Fibroblast of lung (primary cell): ENCODE measurements at regions not wholly inside any gene's neighbourhood (a gene's known extent, or its start where the extent isn't known, plus 50 kb on each side); places are given as distances from the start of the nearest gene placed in this dataset.

Experiments
- DNase-seq, 2 donors: peaks; one replicate each; pipeline versions ENCODE4 v3.0.0 to v3.0.0-alpha.2; 2010; ENCODE audit warnings: low read depth in 2 of 2
- H2AFZ ChIP-seq: 2 replicates; pipeline ENCODE4 v1.5.1; 2012; ENCODE audit warnings: low read length, control low read depth, inconsistent platforms
- H3K27ac ChIP-seq: 2 replicates; pipeline ENCODE4 v1.5.1; 2011; ENCODE audit warnings: low read length, control low read depth; ENCODE audit not compliant: insufficient read depth
- H3K27me3 ChIP-seq: 2 replicates; pipeline ENCODE4 v1.5.1; 2011; ENCODE audit warnings: mild to moderate bottlenecking, low read length; ENCODE audit not compliant: control insufficient read depth, insufficient read depth
- H3K36me3 ChIP-seq: 2 replicates; pipeline ENCODE4 v1.5.1; 2011; ENCODE audit warnings: low read length; ENCODE audit not compliant: control insufficient read depth, insufficient read depth
- H3K4me1 ChIP-seq: 2 replicates; pipeline ENCODE4 v1.5.1; 2011; ENCODE audit warnings: low read length; ENCODE audit not compliant: control insufficient read depth, insufficient read depth; ENCODE audit errors: extremely low read depth
- H3K4me2 ChIP-seq: 2 replicates; pipeline ENCODE4 v1.5.1; 2011; ENCODE audit warnings: low read length, control low read depth; ENCODE audit not compliant: insufficient read depth; ENCODE audit errors: extremely low read depth
- H3K4me3 ChIP-seq, 4 experiments: fragments of 200-600 bp in 1 of 4; sonication (generic) in 1 of 4; replicated peaks in 1 of 4; 2 replicates each; pipeline ENCODE4 v1.5.1; 2011 to 2016; ENCODE audit warnings: low read length in 4 of 4, low read depth in 3 of 4, mild to moderate bottlenecking in 3 of 4, control low read depth in 2 of 4, inconsistent platforms in 1 of 4, mixed read lengths in 1 of 4; ENCODE audit not compliant: insufficient read depth in 1 of 4; ENCODE audit errors: control extremely low read depth in 1 of 4
- H3K79me2 ChIP-seq: 2 replicates; pipeline ENCODE4 v1.5.1; 2012; ENCODE audit warnings: mild to moderate bottlenecking, low read length, inconsistent platforms; ENCODE audit not compliant: control insufficient read depth, insufficient read depth
- H3K9ac ChIP-seq: 2 replicates; pipeline ENCODE4 v1.5.1; 2011; ENCODE audit warnings: mild to moderate bottlenecking, low read length, control low read depth; ENCODE audit not compliant: insufficient read depth
- H3K9me3 ChIP-seq: 2 replicates; pipeline ENCODE4 v1.5.1; 2012; ENCODE audit warnings: low read depth, low read length; ENCODE audit not compliant: control insufficient read depth, insufficient read depth
- H4K20me1 ChIP-seq: 2 replicates; pipeline ENCODE4 v1.5.1; 2011; ENCODE audit warnings: low read length; ENCODE audit not compliant: control insufficient read depth, insufficient read depth; ENCODE audit errors: extremely low read depth
- EZH2 ChIP-seq: IDR thresholded peaks from 2 replicates; pipeline ENCODE4 v1.5.1; 2012; ENCODE audit warnings: low read length, control low read depth, mild to moderate bottlenecking; ENCODE audit errors: missing control alignments
- TF ChIP-seq, protein P1 (sequence below), 2 donors: IDR thresholded peaks in 1 of 2; conservative IDR thresholded peaks in 1 of 2; 1 replicate in 1 of 2; 2 replicates in 1 of 2; pipeline ENCODE4 v1.5.1; 2011 to 2012; ENCODE audit warnings: low read length in 2 of 2, control low read depth in 1 of 2, inconsistent platforms in 1 of 2, low read depth in 1 of 2, mild to moderate bottlenecking in 1 of 2

DNA sequence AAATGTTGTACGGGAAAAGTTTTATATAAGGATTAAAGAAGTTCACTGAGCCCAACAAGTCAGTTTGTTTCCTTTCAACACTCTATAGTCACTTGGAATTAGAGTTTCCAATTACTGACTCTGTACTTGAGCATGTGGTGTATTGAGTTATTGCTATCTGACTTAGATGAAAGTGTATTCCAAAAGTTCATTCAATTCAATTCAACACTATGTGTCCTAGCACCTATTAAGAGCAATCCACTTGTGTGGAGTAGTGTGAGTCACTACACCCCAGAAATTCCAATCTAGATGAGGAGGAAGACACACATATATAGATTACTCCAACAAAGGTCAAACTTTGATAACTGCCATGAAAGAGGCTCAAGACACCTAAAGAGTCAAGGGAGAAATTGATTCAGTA, 98.2 kb upstream of the SLCO6A1 start:
- H3K27ac ChIP-seq, result no peak overlapping the region
- DNase-seq, result peak in 1 of 2 donors; percentile 17

DNA sequence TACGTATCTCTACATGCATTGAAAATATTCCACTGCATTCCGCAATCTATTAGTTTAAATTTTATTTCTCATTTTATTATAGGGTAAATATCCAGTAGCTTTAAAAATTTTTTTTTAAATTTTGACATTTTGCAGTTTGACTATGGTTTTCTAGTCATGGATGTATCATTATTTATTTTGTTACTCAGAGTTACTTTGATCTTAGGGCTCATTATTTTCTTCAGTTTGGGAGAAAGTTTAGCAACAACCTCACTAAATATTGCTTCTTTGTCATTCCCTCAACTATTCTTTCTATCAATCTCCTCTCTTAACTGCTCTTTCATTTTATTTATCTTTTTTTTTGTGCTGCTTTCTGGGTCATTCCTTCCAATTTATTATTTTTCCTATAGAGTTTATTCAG, 100.5 kb upstream of the SLCO6A1 start:
- H4K20me1 ChIP-seq, result no peaks in the 10 kb centered on the region
- no peaks in the 10 kb centered on the region for H3K4me1 ChIP-seq
- no peak overlapping the region for H3K9ac ChIP-seq
- no peak overlapping the region for H2AFZ ChIP-seq
- no peak overlapping the region for H3K4me3 ChIP-seq
- H3K27me3 ChIP-seq, result no peaks in the 10 kb centered on the region
- TF ChIP-seq, protein P1, sequence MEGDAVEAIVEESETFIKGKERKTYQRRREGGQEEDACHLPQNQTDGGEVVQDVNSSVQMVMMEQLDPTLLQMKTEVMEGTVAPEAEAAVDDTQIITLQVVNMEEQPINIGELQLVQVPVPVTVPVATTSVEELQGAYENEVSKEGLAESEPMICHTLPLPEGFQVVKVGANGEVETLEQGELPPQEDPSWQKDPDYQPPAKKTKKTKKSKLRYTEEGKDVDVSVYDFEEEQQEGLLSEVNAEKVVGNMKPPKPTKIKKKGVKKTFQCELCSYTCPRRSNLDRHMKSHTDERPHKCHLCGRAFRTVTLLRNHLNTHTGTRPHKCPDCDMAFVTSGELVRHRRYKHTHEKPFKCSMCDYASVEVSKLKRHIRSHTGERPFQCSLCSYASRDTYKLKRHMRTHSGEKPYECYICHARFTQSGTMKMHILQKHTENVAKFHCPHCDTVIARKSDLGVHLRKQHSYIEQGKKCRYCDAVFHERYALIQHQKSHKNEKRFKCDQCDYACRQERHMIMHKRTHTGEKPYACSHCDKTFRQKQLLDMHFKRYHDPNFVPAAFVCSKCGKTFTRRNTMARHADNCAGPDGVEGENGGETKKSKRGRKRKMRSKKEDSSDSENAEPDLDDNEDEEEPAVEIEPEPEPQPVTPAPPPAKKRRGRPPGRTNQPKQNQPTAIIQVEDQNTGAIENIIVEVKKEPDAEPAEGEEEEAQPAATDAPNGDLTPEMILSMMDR (conservative IDR thresholded peaks at IDR 0.05 in 1 of 2, IDR thresholded peaks at IDR 0.05 in 1 of 2; ENCODE audit: low read depth in 1 of 2, low read length in 2 of 2), result no peak
- no peak for TF ChIP-seq EZH2
- no peak overlapping the region for H3K4me2 ChIP-seq
- H3K36me3 ChIP-seq, result no peaks in the 10 kb centered on the region
- H3K9me3 ChIP-seq, result no peaks in the 10 kb centered on the region
- no peak for DNase-seq
- H3K79me2 ChIP-seq, result no peaks in the 10 kb centered on the region
- H3K27ac ChIP-seq, result no peak overlapping the region

More for the DNA sequence above, 98.2 kb upstream of the SLCO6A1 start:
- H3K4me1 ChIP-seq, result no peaks in the 10 kb centered on the region
- no peaks in the 10 kb centered on the region for H3K9me3 ChIP-seq
- H4K20me1 ChIP-seq, result no peaks in the 10 kb centered on the region
- TF ChIP-seq, protein P1 (conservative IDR thresholded peaks at IDR 0.05 in 1 of 2, IDR thresholded peaks at IDR 0.05 in 1 of 2; ENCODE audit: low read depth in 1 of 2, low read length in 2 of 2), result no peak
- TF ChIP-seq EZH2, result no peak
- H3K9ac ChIP-seq, result no peak overlapping the region
- H3K36me3 ChIP-seq, result no peaks in the 10 kb centered on the region
- no peaks in the 10 kb centered on the region for H3K79me2 ChIP-seq
- no peaks in the 10 kb centered on the region for H3K27me3 ChIP-seq
- H2AFZ ChIP-seq, result no peak overlapping the region
- no peak overlapping the region for H3K4me3 ChIP-seq
- no peak overlapping the region for H3K4me2 ChIP-seq

DNA sequence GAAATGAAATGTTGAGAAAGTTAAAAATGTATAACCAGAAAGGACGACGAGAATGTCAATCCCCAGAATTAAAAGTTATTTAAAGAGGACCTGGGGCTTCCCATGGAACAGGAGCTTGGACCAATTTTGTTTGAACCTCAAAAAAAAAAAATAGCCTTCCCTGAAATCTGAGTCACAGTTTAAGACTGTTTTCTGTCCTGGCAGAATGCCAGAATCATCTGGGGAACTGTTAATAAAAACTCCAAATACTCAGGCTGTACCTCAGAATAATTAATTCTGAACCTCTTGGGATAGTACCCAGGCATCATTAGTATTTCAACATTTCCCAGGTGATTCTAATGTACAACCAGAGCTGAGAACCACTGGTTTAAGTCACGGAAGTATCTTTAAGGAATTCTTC, 102.2 kb upstream of the SLCO6A1 start:
- Histone ChIP-seq H4K20me1 (no peaks in the 10 kb centered on the region), H3K27me3 (no peaks in the 10 kb centered on the region), H3K27ac (no peak overlapping the region), H3K4me3 (no peak overlapping the region), H3K9ac (no peak overlapping the region), H3K4me2 (no peak overlapping the region), H3K36me3 (no peaks in the 10 kb centered on the region), H3K4me1 (no peaks in the 10 kb centered on the region), H3K9me3 (no peaks in the 10 kb centered on the region), H3K79me2 (no peaks in the 10 kb centered on the region), H2AFZ (no peak overlapping the region)
- TF ChIP-seq, protein P1 (conservative IDR thresholded peaks at IDR 0.05 in 1 of 2, IDR thresholded peaks at IDR 0.05 in 1 of 2; ENCODE audit: low read depth in 1 of 2, low read length in 2 of 2), result no peak
- no peak for TF ChIP-seq EZH2
- DNase-seq, result peak; percentile 43 to 46
